Right ventricle myocardium inferior (tissue), 1 donor: ENCODE measurements at regions not wholly inside any gene's neighbourhood (a gene's known extent, or its start where the extent isn't known, plus 50 kb on each side); places are given as distances from the start of the nearest gene placed in this dataset.

ENCODE experiments used
- ATAC-seq: fragments of 200-7000 bp; cut with Tn5 transposase; one replicate; pipeline ENCODE4 v1.9.1; 2020; ENCODE audit warnings: mild to moderate bottlenecking, moderate library complexity
- DNase-seq: peaks from one replicate; pipeline ENCODE4 v3.0.0; 2021; ENCODE audit errors: missing footprints
- intact Hi-C: fragments of 100-400 bp; cut with DNase I; formaldehyde crosslinking; loops from one replicate; pipeline ENCODE4 v1.11.0; 2022
- donor health status: DM: no; HTN: yes; CAD: no; lungs with severe emphysema.

DNA sequence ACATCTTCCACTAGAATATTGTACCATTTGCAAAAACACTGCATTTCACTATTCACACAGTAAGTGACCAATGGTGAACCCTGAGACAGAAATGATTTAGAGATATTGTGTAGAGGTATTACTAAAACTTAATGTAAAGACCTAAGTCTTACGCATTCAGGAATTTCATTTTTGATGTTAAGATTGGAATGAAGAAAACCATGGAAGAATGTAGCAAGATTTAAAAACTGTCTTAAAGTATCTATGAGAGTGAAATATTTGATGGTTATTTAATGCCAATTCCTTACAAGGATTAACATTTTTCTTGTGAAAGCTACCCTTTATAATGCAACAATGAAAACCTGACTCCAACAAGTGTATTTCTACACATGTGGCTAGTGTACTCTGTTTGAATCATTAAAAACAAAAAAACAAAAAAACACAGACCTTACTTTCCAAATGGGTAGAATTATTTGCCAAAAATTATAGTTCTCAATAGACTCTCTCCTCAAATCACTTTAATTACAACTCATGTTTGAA, 172.0 kb downstream of the NNT start:
- ATAC-seq = no peak
- no peak for DNase-seq
- intact Hi-C loops = no loop called here

DNA sequence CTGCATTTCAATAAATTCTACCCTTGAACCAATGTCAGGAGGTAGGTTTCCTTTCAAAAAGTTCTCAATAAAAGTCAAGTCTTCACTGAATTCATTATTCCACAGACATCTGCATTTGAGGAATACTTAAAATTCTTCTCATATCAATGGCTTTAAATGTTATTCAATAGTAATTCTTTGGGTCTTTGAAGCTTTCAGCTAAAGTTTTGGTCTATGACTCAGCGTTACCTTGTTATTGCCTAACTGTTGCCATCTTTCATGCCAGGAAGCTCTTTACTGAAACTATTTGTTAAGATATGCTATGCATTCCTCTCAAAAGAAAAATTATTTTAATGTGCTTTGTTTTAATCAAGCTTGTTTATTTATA, 170.5 kb downstream of the NNT start:
- no peak for ATAC-seq
- intact Hi-C loops = no loop called here
- DNase-seq = no peak

DNA sequence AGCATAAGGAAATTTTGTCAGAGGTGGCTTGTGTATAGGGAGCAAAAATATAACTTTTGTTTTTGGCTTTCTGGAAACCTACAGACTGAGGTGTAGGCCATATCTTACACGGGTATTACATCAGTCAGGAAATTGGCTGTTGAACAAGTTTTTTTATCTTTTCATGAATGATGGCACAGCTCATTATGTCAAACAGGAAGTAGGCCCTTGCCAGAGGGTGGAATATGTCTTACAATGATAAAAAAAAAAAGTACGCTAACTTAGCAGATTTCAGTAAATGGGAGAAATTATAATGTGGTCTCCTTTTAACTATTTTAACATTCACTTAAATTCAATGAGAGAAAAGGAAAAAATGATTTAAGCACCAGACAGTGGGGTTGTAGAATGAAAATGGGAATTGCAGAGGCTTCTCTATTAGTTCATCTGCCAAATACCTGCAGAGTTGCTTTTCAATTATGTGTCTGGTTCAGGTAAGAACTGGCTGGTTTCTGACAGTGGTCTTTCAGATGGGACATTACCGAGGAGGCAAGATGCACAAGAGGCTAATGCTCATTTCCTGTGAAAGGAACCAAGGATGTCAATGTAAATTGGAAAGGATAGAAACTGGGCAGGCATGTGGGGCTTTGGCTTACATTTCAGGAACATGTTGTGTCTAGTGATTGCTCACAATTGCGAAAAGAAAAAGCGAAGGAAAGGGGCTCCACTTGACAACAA, 169.9 kb downstream of the NNT start:
- intact Hi-C loops = no loop called here
- peak; percentile 12 for ATAC-seq

GRCh38 chr5:43772458-43772763, 169.4 kb downstream of the NNT start:
- no peak for ATAC-seq
- no peak for DNase-seq
- intact Hi-C loops = no loop called here

More for the DNA sequence above, 169.9 kb downstream of the NNT start:
- no peak for DNase-seq

- intact Hi-C loops = no loop called here
- no peak for ATAC-seq
- no peak for DNase-seq
Measured at GRCh38 chr5:43771611-43772031, 168.6 kb downstream of the NNT start.

- intact Hi-C loops = no loop called here
- DNase-seq (no peak), ATAC-seq (peak; percentile 95)
Measured at GRCh38 chr5:43769571-43770355, 166.8 kb downstream of the NNT start.
